GM12878 (cell line): ENCODE measurements at regions not wholly inside any gene's neighbourhood (a gene's known extent, or its start where the extent isn't known, plus 50 kb on each side); places are given as distances from the start of the nearest gene placed in this dataset.

ENCODE experiments used
- ATAC-seq: fragments of 200-7000 bp; cut with Tn5 transposase; 3 replicates; pipeline ENCODE4 v1.9.1; 2020; ENCODE audit warnings: mild to moderate bottlenecking, moderate library complexity
- BruUV-seq: library from RNA; stranded (reverse); fragments of 400-500 nt; replicated peaks from 2 replicates; lab custom pipeline; 2021; lab: Mats Ljungman, UMichigan
- CTCF ChIA-PET: fragments of 300-600 bp; sonication (Branson Sonifier 250); formaldehyde crosslinking; extraction: SDS; loops from one replicate; lab custom pipeline; 2021; ENCODE audit warnings: inconsistent platforms; lab: Yijun Ruan, JAX
- POLR2A ChIA-PET: fragments of 350-600 bp; formaldehyde crosslinking; extraction: SDS; loops from one replicate; lab custom pipeline; 2021; ENCODE audit warnings: inconsistent platforms; lab: Charles Lee
- RAD21 ChIA-PET: fragments of 300-600 bp; sonication (Branson Sonifier 250); formaldehyde crosslinking; loops from one replicate; lab custom pipeline; 2023; ENCODE audit warnings: antibody characterized with exemption; ENCODE audit not compliant: unreplicated experiment; lab: Charles Lee
- SMC1A ChIA-PET: fragments of 300-600 bp; sonication (Branson Sonifier 250); formaldehyde crosslinking; loops from one replicate; lab custom pipeline; 2023; ENCODE audit not compliant: unreplicated experiment, uncharacterized antibody; lab: Charles Lee
- DNase-seq: peaks from one replicate; pipeline ENCODE4 v3.0.0-alpha.2; 2011; ENCODE audit warnings: low read depth, low spot score
- FAIRE-seq: peaks from 3 replicates; lab custom pipeline; 2011; peaks lifted over from hg19 to GRCh38; lab: Jason Lieb, UNC
- H2AFZ ChIP-seq: 2 replicates; pipeline ENCODE4 v1.6.0; 2011; ENCODE audit warnings: low read depth, low read length, control low read depth; ENCODE audit not compliant: control insufficient read depth
- H3K27ac ChIP-seq: 2 replicates; pipeline ENCODE4 v1.5.1; 2011; ENCODE audit warnings: control low read depth; ENCODE audit not compliant: control insufficient read depth, insufficient read depth
- H3K27me3 ChIP-seq, 2 experiments: replicated peaks in 1 of 2; 2 replicates each; pipeline versions ENCODE4 v1.6.0 to v1.6.1; 2011; ENCODE audit warnings: low read length in 1 of 2; ENCODE audit not compliant: control insufficient read depth in 2 of 2, insufficient read depth in 2 of 2
- H3K36me3 ChIP-seq, 2 experiments: 2 replicates each; pipeline ENCODE4 v1.5.1; 2011; ENCODE audit warnings: low read length in 1 of 2; ENCODE audit not compliant: control insufficient read depth in 2 of 2, insufficient read depth in 2 of 2
- H3K4me1 ChIP-seq: 2 replicates; pipeline ENCODE4 v1.6.1; 2011; ENCODE audit warnings: mild to moderate bottlenecking, low read length, moderate library complexity, mixed read lengths; ENCODE audit not compliant: control insufficient read depth, insufficient read depth
- H3K4me2 ChIP-seq: 2 replicates; pipeline ENCODE4 v1.6.0; 2011; ENCODE audit warnings: control low read depth; ENCODE audit not compliant: control insufficient read depth, insufficient read depth
- H3K4me3 ChIP-seq: fragments of 200-600 bp; sonication (generic); 2 replicates; pipeline ENCODE4 v1.5.1; 2016
- H3K79me2 ChIP-seq: 2 replicates; pipeline ENCODE4 v1.6.0; 2011; ENCODE audit warnings: low read length; ENCODE audit not compliant: control insufficient read depth, insufficient read depth
- H3K9ac ChIP-seq: 2 replicates; pipeline ENCODE4 v1.8.0; 2011; ENCODE audit warnings: low read length, control low read depth, mixed read lengths; ENCODE audit not compliant: control insufficient read depth, insufficient read depth
- H3K9me3 ChIP-seq: replicated peaks from 3 replicates; pipeline ENCODE4 v1.5.1; 2011; ENCODE audit warnings: mild to moderate bottlenecking, low read length; ENCODE audit not compliant: control insufficient read depth, insufficient read depth
- H4K20me1 ChIP-seq: 2 replicates; pipeline ENCODE4 v1.6.0; 2011; ENCODE audit not compliant: control insufficient read depth, insufficient read depth
- ATF7 ChIP-seq: fragments of 450-650 bp; IDR thresholded peaks from 2 replicates; pipeline ENCODE4 v1.6.1; 2016; ENCODE audit warnings: low read depth, mild to moderate bottlenecking
- E2F8 ChIP-seq: fragments of 450-650 bp; IDR thresholded peaks from 2 replicates; pipeline ENCODE4 v1.6.1; 2018; ENCODE audit warnings: mild to moderate bottlenecking, low read depth, moderate library complexity; ENCODE audit not compliant: partially characterized antibody
- E4F1 ChIP-seq: fragments of 450-650 bp; IDR thresholded peaks from 2 replicates; pipeline ENCODE4 v1.6.1; 2018; ENCODE audit warnings: borderline replicate concordance, mild to moderate bottlenecking; ENCODE audit not compliant: partially characterized antibody
- POU2F2 ChIP-seq: IDR thresholded peaks from 3 replicates; pipeline ENCODE4 v1.6.1; 2011; ENCODE audit warnings: low read depth, mild to moderate bottlenecking, low read length, borderline replicate concordance
- RFX5 ChIP-seq: IDR thresholded peaks from 2 replicates; pipeline ENCODE4 v1.6.1; 2011; ENCODE audit warnings: low read depth, low read length, improper control_type of control experiment
- SREBF2 ChIP-seq: IDR thresholded peaks from 2 replicates; pipeline ENCODE4 v1.6.1; 2012; ENCODE audit warnings: mild to moderate bottlenecking, low read length
- STAT3 ChIP-seq: IDR thresholded peaks from 2 replicates; pipeline ENCODE4 v1.6.1; 2011; ENCODE audit warnings: low read depth, low read length, improper control_type of control experiment
- SUPT20H ChIP-seq: IDR thresholded peaks from 2 replicates; pipeline ENCODE4 v1.6.1; 2011; ENCODE audit warnings: low read depth, mild to moderate bottlenecking, low read length, moderate library complexity, borderline replicate concordance; ENCODE audit not compliant: control insufficient read depth
- ZBTB40 ChIP-seq: fragments of 450-650 bp; IDR thresholded peaks from 2 replicates; pipeline ENCODE4 v1.6.1; 2016; ENCODE audit warnings: mild to moderate bottlenecking, moderate library complexity, borderline replicate concordance
- ZNF207 ChIP-seq: fragments of 450-650 bp; IDR thresholded peaks from 2 replicates; pipeline ENCODE4 v1.6.1; 2014; ENCODE audit warnings: antibody characterized with exemption, mild to moderate bottlenecking, borderline replicate concordance
- ZNF384 ChIP-seq: IDR thresholded peaks from 2 replicates; pipeline ENCODE4 v1.6.1; 2012; ENCODE audit warnings: low read depth, mild to moderate bottlenecking, low read length, improper control_type of control experiment, borderline replicate concordance
- ZZZ3 ChIP-seq: IDR thresholded peaks from 2 replicates; pipeline ENCODE4 v1.6.1; 2011; ENCODE audit warnings: low read depth; ENCODE audit not compliant: control insufficient read depth, insufficient read length
- WGBS: methylation state at CpG from one replicate; pipeline ENCODE4 v1.1.6; 2016; ENCODE audit warnings: low lambda C conversion rate; ENCODE audit not compliant: insufficient replicate concordance, insufficient coverage; ENCODE audit errors: missing lambda C conversion rate; 5-methylcytosine and 5-hydroxymethylcytosine counted together
- in situ Hi-C: fragments of 300-500 bp; cut with MboI; formaldehyde crosslinking; loops from 9 replicates; pipeline ENCODE4 v1.14.3; 2018; ENCODE audit warnings: mixed read lengths
- intact Hi-C: fragments of 100-400 bp; cut with micrococcal nuclease; formaldehyde crosslinking; loops from one replicate; pipeline ENCODE4 v1.14.2; 2022; ENCODE audit not compliant: unreplicated experiment

GRCh38 chrX:65866146-65866545 is 173.7 kb downstream of the VSIG4 start (continued):
- TF ChIP-seq ZBTB40 = no peak
- no peak for TF ChIP-seq STAT3
- TF ChIP-seq POU2F2 = no peak
- TF ChIP-seq ZNF207 = no peak
- no peak for TF ChIP-seq RFX5
- no peak for TF ChIP-seq ZNF384
- TF ChIP-seq ZZZ3 = no peak

GRCh38 chrX:65862638-65863037 is 177.2 kb downstream of the VSIG4 start:
- intact Hi-C loops (no loop called here), in situ Hi-C loops (no loop called here)
- H3K27me3 ChIP-seq = no peaks in the 10 kb centered on the region
- H3K4me2 ChIP-seq = no peak overlapping the region
- DNase-seq (no peak), ATAC-seq (no peak), FAIRE-seq (no peak)
- ChIA-PET RAD21 (no interaction called here), CTCF (no interaction called here), POLR2A (no interaction called here), SMC1A (no interaction called here)
- H3K4me1 ChIP-seq = no peaks in the 10 kb centered on the region; the same call in 1 of the 2 replicates
- H3K9me3 ChIP-seq = no peaks in the 10 kb centered on the region
- H3K4me3 ChIP-seq = no peak overlapping the region
- no peaks in the 10 kb centered on the region for H3K36me3 ChIP-seq
- no peaks in the 10 kb centered on the region for H4K20me1 ChIP-seq
- no peak overlapping the region for H3K27ac ChIP-seq
- H2AFZ ChIP-seq = no peak overlapping the region
- H3K9ac ChIP-seq = no peak overlapping the region
- BruUV-seq = no TSS peak
- no peaks in the 10 kb centered on the region for H3K79me2 ChIP-seq
- 63% methylated on average over 5 of the region's 5 CpGs for WGBS
- TF ChIP-seq E2F8 (no peak), SREBF2 (no peak), SUPT20H (no peak), E4F1 (no peak), ATF7 (no peak)
